ENCODE measurements at regions not wholly inside any gene's neighbourhood (a gene's known extent, or its start where the extent isn't known, plus 50 kb on each side); places are given as distances from the start of the nearest gene placed in this dataset.
A peak's percentile ranks its signal among the peaks of the same experiment; 100 is the strongest.

DNA sequence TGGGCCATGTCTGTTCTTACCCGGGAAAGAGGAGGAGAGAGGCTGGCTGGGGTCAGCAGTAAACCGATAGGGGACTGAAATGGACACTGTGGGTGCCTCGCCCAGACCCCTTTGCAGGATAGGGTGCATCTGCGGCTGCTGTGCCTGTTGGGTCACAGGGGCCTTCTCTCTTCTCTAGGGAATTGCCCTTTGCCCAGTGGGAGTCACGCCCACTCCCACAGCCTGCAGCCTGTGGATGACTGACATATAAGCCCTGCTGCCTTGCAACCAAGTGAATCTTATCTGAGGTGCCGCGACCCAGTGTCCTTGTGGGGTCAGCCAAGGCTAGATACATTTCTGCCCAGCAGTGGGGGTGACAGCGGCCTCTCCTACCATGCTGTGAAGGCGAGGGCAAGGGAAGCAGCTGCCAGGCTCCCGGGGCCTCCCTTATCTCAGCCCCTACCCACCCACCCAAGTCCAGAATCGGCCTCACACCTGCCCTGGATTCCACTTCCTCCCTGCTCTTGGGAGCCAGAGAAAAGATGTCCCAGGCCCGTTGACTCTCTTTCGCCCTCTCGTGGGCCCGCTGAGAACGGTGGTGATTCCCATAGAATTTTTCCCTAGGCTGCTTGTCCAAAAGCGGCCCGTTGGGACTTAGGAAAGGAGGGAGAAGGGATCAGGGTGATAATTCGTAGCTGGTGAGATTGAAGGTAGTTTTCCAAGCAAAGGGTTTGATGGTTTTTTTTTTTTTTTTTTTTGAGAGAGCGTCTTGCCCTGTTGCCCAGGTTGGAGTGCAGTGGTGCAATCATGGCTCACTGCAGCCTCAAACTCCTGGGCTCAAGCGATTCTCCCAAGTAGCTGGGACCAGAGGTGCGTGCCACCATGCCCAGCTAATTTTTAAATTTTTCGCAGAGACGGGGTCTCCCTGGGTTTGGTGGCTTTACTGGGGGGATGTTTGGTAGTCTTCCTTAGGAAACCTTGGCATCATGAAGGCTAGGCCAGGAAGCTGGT is 56.8 kb upstream of the SMOX start:
- Histone ChIP-seq H3K4me2 (ENCODE audit: low read depth, low read length) (no peak overlapping the region), H3K79me1 (ENCODE audit: low read depth in 1 of 2, low read length in 2 of 2) (peaks cover 0 to 7% of the 10 kb centered on the region in 2 experiments; a peak in 2 of 4 replicates), H3K9ac (ENCODE audit: low read depth, low read length) (peak overlapping the region; percentile 13; the same call in 1 of the 2 replicates), H3K27me3 (ENCODE audit: control insufficient read depth, insufficient read depth, low read length) (no peaks in the 10 kb centered on the region), H3K4ac (ENCODE audit: low read depth, low read length) (peak overlapping the region; percentile 61), H3K14ac (replicated peaks; ENCODE audit: low read depth, low read length) (peak overlapping the region; percentile 54), H4K5ac (ENCODE audit: low read depth, low read length) (peak overlapping the region; percentile 79), H3K36me3 (ENCODE audit: control insufficient read depth, insufficient read depth, low read length) (no peaks in the 10 kb centered on the region), H3K27ac (ENCODE audit: insufficient read depth, low read length) (peak overlapping the region; percentile 79), H2BK20ac (ENCODE audit: low read depth, low read length) (peak overlapping the region; percentile 30; the same call in 1 of the 2 replicates), H3K4me3 (ENCODE audit: insufficient read depth, low read depth, low read length) (no peak overlapping the region), H3K56ac (ENCODE audit: extremely low read depth, insufficient read depth, low read length) (no peak overlapping the region), H4K20me1 (ENCODE audit: insufficient read depth, low read length) (no peaks in the 10 kb centered on the region), H4K8ac (ENCODE audit: low read depth in 2 of 2, low read length in 2 of 2) (peak overlapping the region; percentile 11 to 67), H3K9me3 (ENCODE audit: control insufficient read depth, insufficient read depth, low read length) (no peaks in the 10 kb centered on the region), H3K4me1 (ENCODE audit: control insufficient read depth, insufficient read depth, low read length) (peaks cover 13% of the 10 kb centered on the region), H4K91ac (ENCODE audit: insufficient read depth, low read depth, low read length) (peak overlapping the region; percentile 68), H2AFZ (replicated peaks; ENCODE audit: low read length, poor library complexity) (peak overlapping the region; percentile 80), H2AK9ac (replicated peaks; ENCODE audit: low read depth, low read length, poor library complexity) (peak overlapping the region; percentile 83), H3K9me1 (ENCODE audit: insufficient read depth, low read length) (peaks cover 15% of the 10 kb centered on the region; the same call in 1 of the 2 replicates), H2BK120ac (ENCODE audit: low read depth, low read length) (peak overlapping the region; percentile 66), H2BK5ac (ENCODE audit: low read depth, low read length, poor library complexity, severe bottlenecking) (peak overlapping the region; percentile 62), H2BK15ac (ENCODE audit: low read depth, low read length) (peak overlapping the region; percentile 24; the same call in 1 of the 3 replicates), H3K18ac (ENCODE audit: low read depth, low read length) (peak overlapping the region; percentile 43), H2AK5ac (ENCODE audit: low read depth, low read length) (peak overlapping the region; percentile 90), H3K23ac (ENCODE audit: low read depth, low read length) (peak overlapping the region; percentile 16; the same call in 1 of the 2 replicates)
- dilution Hi-C loops (cut with HindIII; ENCODE audit: low sequenced_read_pairs, unreplicated experiment), result no loop called here
- ATAC-seq (ENCODE audit: low read depth), result peak; percentile 69
- 51% methylated on average over 18 of the region's 24 CpGs; no CpG with 5 or more reads in 1 of the 2 experiments for WGBS, 2 experiments (ENCODE audit: extremely low coverage in 2 of 2, insufficient read length in 1 of 2)
- DNase-seq, result peak; percentile 58
- no TSS peak for BruUV-seq (replicated peaks)
- CTCF ChIA-PET, result interaction anchor here (0.7 kb wide), 3 partner anchors 70 to 212 kb away, joined by 4 to 6 read pairs (median 4); no protein-coding TSS in a partner anchor
- POLR2A ChIA-PET (ENCODE audit: unreplicated experiment), result interaction anchor here (0.5 kb wide), 1 partner anchor 217 kb away, joined by 11 read pairs; no protein-coding TSS in a partner anchor
- intact Hi-C loops (cut with micrococcal nuclease), result no loop called here
- in situ Hi-C loops (cut with MboI; ENCODE audit: low sequenced_read_pairs), result no loop called here
- TF ChIP-seq, protein P1, sequence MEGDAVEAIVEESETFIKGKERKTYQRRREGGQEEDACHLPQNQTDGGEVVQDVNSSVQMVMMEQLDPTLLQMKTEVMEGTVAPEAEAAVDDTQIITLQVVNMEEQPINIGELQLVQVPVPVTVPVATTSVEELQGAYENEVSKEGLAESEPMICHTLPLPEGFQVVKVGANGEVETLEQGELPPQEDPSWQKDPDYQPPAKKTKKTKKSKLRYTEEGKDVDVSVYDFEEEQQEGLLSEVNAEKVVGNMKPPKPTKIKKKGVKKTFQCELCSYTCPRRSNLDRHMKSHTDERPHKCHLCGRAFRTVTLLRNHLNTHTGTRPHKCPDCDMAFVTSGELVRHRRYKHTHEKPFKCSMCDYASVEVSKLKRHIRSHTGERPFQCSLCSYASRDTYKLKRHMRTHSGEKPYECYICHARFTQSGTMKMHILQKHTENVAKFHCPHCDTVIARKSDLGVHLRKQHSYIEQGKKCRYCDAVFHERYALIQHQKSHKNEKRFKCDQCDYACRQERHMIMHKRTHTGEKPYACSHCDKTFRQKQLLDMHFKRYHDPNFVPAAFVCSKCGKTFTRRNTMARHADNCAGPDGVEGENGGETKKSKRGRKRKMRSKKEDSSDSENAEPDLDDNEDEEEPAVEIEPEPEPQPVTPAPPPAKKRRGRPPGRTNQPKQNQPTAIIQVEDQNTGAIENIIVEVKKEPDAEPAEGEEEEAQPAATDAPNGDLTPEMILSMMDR (conservative IDR thresholded peaks at IDR 0.05; ENCODE audit: low read depth, low read length), result peak; percentile 76
- TF ChIP-seq RAD21 (IDR thresholded peaks at IDR 0.05; ENCODE audit: low read length), result peak; percentile 69
- TF ChIP-seq POLR2A (IDR thresholded peaks at IDR 0.05; ENCODE audit: low read depth, low read length), result peak; percentile 20
- TF ChIP-seq SMC3 (IDR thresholded peaks at IDR 0.05; ENCODE audit: low read depth, low read length), result peak; percentile 73
- no peak for TF ChIP-seq NFE2L2 (IDR thresholded peaks at IDR 0.05; ENCODE audit: low read depth, low read length)
- no peak for TF ChIP-seq MXI1 (IDR thresholded peaks at IDR 0.05; ENCODE audit: borderline replicate concordance, low read depth, low read length)
